ENCODE measurements at regions not wholly inside any gene's neighbourhood (a gene's known extent, or its start where the extent isn't known, plus 50 kb on each side); places are given as distances from the start of the nearest gene placed in this dataset.

GRCh38 chr1:5376538-5377247 is 615.5 kb downstream of the NPHP4 start:
- no peak for TF ChIP-seq RAD21 (conservative IDR thresholded peaks at IDR 0.05)
- Histone ChIP-seq H3K27me3 (ENCODE audit: insufficient read depth, low read depth, low read length) (no peaks in the 10 kb centered on the region), H3F3A (ENCODE audit: insufficient read depth, low read length, poor library complexity, severe bottlenecking) (no peaks in the 10 kb centered on the region), H2AFZ (ENCODE audit: low read depth, low read length) (no peak overlapping the region), H3K4me2 (ENCODE audit: low read length) (no peak overlapping the region), H4K20me1 (ENCODE audit: insufficient read depth) (no peaks in the 10 kb centered on the region), H3K9me2 (ENCODE audit: insufficient read depth, low read length) (no peaks in the 10 kb centered on the region), H3K79me2 (replicated peaks; ENCODE audit: insufficient read depth, low read length) (no peaks in the 10 kb centered on the region), H3K36me3 (ENCODE audit: insufficient read depth, low read length) (no peaks in the 10 kb centered on the region), H3K9ac (ENCODE audit: low read length) (no peak overlapping the region), H3K4me3 (ENCODE audit: low read length) (no peak overlapping the region), H3K9me3 (ENCODE audit: low read length) (no peaks in the 10 kb centered on the region), H3K27ac (ENCODE audit: low read length) (no peak overlapping the region)

GRCh38 chr1:5375481-5375880 is 616.7 kb downstream of the NPHP4 start:
- Histone ChIP-seq H2AFZ (ENCODE audit: low read depth, low read length) (no peak overlapping the region), H3K27me3 (ENCODE audit: insufficient read depth, low read depth, low read length) (no peaks in the 10 kb centered on the region), H3K4me3 (ENCODE audit: low read length) (no peak overlapping the region), H3K9me2 (ENCODE audit: insufficient read depth, low read length) (no peaks in the 10 kb centered on the region), H3K27ac (ENCODE audit: low read length) (no peak overlapping the region), H3K9ac (ENCODE audit: low read length) (no peak overlapping the region), H4K20me1 (ENCODE audit: insufficient read depth) (no peaks in the 10 kb centered on the region), H3K4me2 (ENCODE audit: low read length) (no peak overlapping the region), H3F3A (ENCODE audit: insufficient read depth, low read length, poor library complexity, severe bottlenecking) (no peaks in the 10 kb centered on the region), H3K36me3 (ENCODE audit: insufficient read depth, low read length) (no peaks in the 10 kb centered on the region), H3K9me3 (ENCODE audit: low read length) (no peaks in the 10 kb centered on the region), H3K79me2 (replicated peaks; ENCODE audit: insufficient read depth, low read length) (no peaks in the 10 kb centered on the region)
- no peak for TF ChIP-seq POLR2AphosphoS5 (IDR thresholded peaks at IDR 0.05)
- no peak for TF ChIP-seq EZH2 (IDR thresholded peaks at IDR 0.05; ENCODE audit: borderline replicate concordance, insufficient read depth, low read length, poor library complexity, severe bottlenecking)
- TF ChIP-seq CTCF (IDR thresholded peaks at IDR 0.05; ENCODE audit: poor library complexity, severe bottlenecking) = no peak
- TF ChIP-seq MXI1 (conservative IDR thresholded peaks at IDR 0.05; ENCODE audit: poor library complexity, severe bottlenecking) = no peak
- TF ChIP-seq TAF1 (IDR thresholded peaks at IDR 0.05; ENCODE audit: low read depth) = no peak
- TF ChIP-seq RAD21 (conservative IDR thresholded peaks at IDR 0.05) = no peak
- TF ChIP-seq SMC3 (conservative IDR thresholded peaks at IDR 0.05; ENCODE audit: poor library complexity) = no peak
- no peak for TF ChIP-seq EP300 (conservative IDR thresholded peaks at IDR 0.05; ENCODE audit: poor library complexity, severe bottlenecking)
- TF ChIP-seq REST (IDR thresholded peaks at IDR 0.05; ENCODE audit: borderline replicate concordance) = no peak
